GM21825 (cell line): ENCODE measurements at regions not wholly inside any gene's neighbourhood (a gene's known extent, or its start where the extent isn't known, plus 50 kb on each side); places are given as distances from the start of the nearest gene placed in this dataset.

Experiments used
- ATAC-seq: cut with Tn5 transposase; IDR thresholded peaks from one replicate; pipeline ENCODE4 v1.9.1; 2021; ENCODE audit warnings: mild to moderate bottlenecking, moderate library complexity; ENCODE audit not compliant: unreplicated experiment

DNA sequence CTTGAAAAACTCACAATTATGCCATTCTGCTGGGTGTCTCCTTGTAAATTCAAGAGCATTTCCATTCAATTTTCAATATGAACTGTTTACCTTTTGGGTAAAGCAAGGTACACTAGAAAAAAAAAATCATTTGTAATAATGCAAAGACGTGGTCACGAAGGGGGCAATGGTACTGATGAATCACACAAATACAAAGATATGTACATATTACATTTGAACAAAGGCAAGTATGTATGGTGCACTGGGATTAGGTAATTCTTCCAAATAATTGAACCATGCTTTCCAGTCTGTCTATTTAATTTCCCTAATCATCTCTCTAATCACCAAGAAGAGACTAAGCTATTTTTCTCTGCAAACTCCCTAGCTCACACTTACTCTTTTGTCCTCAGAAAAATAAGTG is 63.4 kb upstream of the RNF38 start:
- ATAC-seq = no peak

DNA sequence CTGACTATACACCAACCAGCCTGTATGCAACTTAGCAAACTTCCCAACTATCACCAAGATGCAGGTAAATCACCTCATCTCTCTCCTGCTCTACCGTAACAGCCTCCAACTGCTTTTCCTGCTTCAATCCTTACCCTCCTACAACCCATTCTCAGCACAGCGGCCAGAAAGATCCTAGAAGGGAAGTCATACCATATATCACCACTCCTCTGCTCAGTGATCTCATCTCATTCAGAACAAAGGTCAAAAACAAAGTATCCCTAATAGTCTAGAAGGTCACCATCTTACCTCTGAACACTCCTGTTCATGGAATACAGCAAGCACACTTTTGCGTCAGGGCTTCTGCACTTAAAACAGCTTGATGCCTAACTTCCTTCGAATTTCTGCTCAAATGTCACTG is 62.2 kb upstream of the RNF38 start:
- no peak for ATAC-seq

DNA sequence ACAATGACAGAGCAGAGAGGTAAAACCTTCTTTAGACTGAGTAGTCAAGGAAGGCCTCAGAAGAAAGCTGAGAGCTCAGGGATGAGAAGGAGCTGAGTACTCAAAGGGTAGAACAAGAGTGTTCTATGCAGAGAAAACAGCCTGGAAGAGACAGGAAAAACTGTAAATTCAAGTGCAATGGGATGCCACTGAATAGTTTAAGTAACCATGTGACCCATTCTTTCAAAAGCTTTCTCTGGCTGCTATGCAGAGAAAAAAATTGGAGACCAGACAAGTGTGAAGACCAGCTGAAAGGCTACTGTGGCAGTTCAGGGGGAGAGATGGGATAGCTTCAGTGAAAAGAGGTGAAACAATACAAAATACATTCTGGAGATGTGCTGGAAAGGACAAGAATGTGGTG is 61.3 kb upstream of the RNF38 start:
- ATAC-seq = no peak

DNA sequence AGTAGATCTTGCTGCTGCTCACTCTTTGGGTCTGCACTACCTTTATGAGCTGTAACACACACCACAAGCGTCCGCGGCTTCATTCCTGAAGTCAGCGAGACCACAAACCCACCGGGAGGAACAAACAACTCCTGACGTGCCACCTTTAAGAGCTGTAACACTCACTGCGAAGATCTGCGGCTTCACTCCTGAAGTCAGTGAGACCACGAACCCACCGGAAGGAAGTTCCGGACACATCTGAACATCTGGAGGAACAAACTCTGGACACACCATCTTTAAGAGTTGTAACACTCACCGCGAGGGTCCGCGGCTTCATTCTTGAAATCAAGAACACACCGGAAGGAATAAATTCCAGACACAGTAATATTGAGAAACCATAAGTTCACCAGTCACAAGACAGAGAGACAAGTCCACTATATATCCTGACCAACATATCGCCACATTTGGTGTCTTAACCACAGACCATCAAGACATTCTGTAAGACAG is 58.4 kb upstream of the RNF38 start:
- peak; percentile 77 for ATAC-seq

DNA sequence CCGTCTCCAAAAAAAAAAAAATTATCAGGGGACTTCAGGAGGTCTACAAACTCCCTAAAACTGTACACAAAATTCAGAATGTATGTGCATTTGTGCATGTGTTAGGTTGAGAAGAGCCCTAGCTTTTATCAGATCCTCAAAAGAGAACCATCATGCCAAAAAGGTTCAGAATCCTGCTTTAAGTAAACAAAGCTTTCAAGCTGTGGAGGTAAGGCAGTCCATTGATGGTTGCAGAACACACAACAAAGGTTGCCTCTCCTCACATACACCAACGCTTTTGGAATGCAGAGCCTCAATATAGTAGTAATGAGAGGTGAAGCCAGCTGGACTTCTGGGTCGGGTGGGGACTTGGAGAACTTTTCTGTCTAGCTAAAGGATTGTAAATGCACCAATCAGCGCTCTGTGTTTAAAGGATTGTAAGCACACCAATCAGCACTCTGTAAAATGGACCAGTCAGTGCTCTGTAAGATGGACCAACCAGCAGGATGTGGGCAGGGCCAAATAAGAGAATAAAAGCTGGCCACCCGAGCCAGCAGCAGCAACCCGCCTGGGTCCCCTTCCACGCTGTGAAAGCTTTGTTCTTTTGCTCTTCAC is 57.9 kb upstream of the RNF38 start:
- ATAC-seq = peak; percentile 14

DNA sequence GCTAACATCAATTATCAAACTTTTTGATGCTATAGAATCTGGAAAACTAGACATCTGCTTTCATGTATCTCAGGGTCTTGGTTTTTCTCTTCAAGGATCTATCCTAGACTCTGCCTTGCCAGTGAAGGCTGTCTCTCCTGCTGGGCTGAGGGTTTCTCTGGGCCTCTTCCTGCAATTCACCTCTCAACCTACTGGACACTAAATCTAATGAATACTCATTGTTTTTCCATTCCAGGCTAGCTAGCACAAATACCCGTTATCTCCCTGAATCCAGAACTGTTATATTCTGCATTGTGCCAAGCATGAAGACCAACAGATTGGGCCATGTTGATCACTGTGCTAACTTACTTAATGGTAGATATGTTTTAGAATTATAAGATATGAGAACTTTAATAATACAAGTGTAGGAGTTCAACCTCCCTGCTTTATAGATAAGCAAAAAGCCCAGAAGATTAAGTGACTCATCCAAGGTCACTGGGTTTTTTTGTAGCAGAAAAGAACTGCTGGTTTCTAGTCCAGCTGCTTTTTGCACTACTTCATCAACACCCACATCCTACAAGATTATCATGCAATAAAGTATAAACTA is 56.5 kb upstream of the RNF38 start:
- ATAC-seq = no peak

DNA sequence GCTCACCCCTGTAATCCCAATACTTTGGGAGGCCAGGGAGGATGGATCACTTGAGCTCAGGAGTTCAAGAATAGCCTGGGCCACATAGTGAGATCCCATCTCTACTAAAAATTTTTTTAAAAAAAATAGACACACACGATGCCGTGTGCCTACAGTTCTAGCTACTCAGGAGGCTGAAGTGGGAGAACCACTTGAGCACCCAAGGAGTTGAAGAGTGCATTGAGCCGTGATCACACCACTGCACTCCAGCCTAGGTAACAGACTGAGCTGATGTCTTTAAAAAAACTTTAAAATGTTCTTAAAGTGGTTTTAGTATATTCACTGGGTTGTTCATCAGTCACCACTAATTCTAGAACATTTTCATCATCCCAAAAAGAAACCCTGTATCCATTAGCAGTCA is 51.9 kb upstream of the RNF38 start:
- ATAC-seq = no peak

DNA sequence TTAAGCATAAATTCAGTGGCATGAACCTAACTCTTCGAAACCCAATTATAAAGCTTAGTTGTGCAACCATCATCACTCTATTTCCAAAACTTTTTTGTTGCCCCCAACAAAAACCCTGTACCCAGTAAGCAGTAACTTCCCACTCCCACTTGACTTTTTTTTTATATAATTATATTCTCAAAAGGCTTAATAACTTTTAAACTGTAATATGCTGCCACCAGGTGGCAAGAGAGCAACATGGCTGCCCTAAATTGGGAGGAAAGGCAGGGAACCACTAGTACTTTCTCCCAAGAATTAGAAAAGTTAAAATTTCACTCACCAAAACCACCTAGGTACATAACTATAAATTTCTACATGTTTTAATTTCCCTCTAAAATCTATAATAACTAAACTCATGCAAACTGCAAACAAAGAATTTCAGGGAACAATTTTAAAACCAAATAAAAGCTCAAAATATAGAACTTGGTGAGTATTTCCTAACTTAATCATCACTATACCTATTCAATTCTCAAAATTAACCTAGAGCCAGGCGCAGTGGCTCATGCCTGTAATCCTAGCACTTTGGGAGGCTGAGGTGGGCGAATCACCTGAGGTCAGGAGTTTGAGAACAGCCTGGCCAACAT is 50.2 kb upstream of the RNF38 start:
- no peak for ATAC-seq
